ENCODE measurements at regions not wholly inside any gene's neighbourhood (a gene's known extent, or its start where the extent isn't known, plus 50 kb on each side); places are given as distances from the start of the nearest gene placed in this dataset.
"Not testable (repeated sequence)": the region's sequence is repeated elsewhere in the genome, so short reads cannot be mapped to it uniquely, and the experiment has no call there.

DNA sequence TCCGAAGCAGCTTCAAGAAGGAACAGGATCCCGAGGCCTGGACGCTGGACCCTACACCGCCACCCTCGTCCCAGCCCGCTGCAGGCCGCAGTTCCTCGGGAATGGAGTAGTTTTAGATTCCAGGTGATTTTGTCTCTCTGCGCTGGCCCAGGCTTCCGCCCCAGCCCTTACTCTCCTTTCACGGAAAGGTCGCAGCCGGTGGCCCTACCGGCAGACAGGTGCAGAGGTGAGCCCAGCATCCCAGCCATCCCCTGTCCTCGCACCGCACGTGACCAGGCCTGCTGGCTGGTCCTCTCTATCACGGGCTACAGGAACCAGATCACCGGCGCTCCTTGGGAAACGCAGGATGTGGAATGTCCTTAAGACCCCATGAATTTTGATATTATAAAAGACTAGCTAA is 541.5 kb downstream of the ZNF37A start:
- TF ChIP-seq POLR2A, EP300 (IDR thresholded peaks at IDR 0.05): not testable (repeated sequence)
- TF ChIP-seq, protein P1, sequence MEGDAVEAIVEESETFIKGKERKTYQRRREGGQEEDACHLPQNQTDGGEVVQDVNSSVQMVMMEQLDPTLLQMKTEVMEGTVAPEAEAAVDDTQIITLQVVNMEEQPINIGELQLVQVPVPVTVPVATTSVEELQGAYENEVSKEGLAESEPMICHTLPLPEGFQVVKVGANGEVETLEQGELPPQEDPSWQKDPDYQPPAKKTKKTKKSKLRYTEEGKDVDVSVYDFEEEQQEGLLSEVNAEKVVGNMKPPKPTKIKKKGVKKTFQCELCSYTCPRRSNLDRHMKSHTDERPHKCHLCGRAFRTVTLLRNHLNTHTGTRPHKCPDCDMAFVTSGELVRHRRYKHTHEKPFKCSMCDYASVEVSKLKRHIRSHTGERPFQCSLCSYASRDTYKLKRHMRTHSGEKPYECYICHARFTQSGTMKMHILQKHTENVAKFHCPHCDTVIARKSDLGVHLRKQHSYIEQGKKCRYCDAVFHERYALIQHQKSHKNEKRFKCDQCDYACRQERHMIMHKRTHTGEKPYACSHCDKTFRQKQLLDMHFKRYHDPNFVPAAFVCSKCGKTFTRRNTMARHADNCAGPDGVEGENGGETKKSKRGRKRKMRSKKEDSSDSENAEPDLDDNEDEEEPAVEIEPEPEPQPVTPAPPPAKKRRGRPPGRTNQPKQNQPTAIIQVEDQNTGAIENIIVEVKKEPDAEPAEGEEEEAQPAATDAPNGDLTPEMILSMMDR (IDR thresholded peaks at IDR 0.05) = not testable (repeated sequence)
